ENCODE measurements at regions not wholly inside any gene's neighbourhood (a gene's known extent, or its start where the extent isn't known, plus 50 kb on each side); places are given as distances from the start of the nearest gene placed in this dataset.

DNA sequence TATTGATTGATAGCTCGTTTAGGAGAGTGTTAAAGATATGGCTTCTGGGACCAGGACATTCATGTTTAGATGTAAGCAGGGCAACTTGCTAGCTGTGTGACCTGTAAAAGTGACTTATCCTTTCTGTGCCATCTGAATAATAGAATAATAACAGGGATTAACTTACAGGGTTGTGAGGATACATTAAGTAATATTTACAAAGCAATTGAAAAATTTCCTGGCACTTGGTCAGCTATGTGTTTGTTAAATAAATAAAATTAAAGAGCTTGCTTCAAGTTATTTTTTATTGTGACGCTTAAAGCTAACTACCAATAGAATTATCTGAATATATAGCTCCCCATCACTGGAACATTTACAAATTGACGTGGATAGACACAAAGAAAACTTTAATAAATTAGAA is 287.9 kb upstream of the CDIN1 start:
- DNase-seq (ENCODE audit: low spot score): no peak
- H2AFZ ChIP-seq (ENCODE audit: low read length): no peak overlapping the region
- FAIRE-seq: no peak
- H3K9me3 ChIP-seq (ENCODE audit: low read length): no peaks in the 10 kb centered on the region
- peaks cover 0 to 1% of the 10 kb centered on the region in 2 experiments; a peak in 1 of 5 replicates for H3K27me3 ChIP-seq (ENCODE audit: control insufficient read depth in 1 of 2, insufficient read depth in 2 of 2, low read length in 2 of 2)
- no peaks in the 10 kb centered on the region for H3K4me1 ChIP-seq (ENCODE audit: insufficient read depth, low read length)
- ChIA-PET POLR2A (no interaction called here), CTCF (ENCODE audit: low intra/inter-chr PET ratio, low total read pairs) (no interaction called here)
- no peak for TF ChIP-seq ZNF446 (CRISPR knock-in tag; IDR thresholded peaks at IDR 0.05)
- TF ChIP-seq, protein P1, sequence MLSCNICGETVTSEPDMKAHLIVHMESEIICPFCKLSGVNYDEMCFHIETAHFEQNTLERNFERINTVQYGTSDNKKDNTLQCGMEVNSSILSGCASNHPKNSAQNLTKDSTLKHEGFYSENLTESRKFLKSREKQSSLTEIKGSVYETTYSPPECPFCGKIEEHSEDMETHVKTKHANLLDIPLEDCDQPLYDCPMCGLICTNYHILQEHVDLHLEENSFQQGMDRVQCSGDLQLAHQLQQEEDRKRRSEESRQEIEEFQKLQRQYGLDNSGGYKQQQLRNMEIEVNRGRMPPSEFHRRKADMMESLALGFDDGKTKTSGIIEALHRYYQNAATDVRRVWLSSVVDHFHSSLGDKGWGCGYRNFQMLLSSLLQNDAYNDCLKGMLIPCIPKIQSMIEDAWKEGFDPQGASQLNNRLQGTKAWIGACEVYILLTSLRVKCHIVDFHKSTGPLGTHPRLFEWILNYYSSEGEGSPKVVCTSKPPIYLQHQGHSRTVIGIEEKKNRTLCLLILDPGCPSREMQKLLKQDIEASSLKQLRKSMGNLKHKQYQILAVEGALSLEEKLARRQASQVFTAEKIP (CRISPR knock-in tag; IDR thresholded peaks at IDR 0.05; ENCODE audit: borderline replicate concordance): no peak
- TF ChIP-seq ZBTB1 (CRISPR knock-in tag; IDR thresholded peaks at IDR 0.05; ENCODE audit: borderline replicate concordance): no peak
- BruUV-seq (replicated peaks): no TSS peak
- no peaks in the 10 kb centered on the region for H3K79me2 ChIP-seq (ENCODE audit: insufficient read depth, low read length)
- no peak overlapping the region for H3K9ac ChIP-seq (ENCODE audit: insufficient read depth, low read depth, low read length)
- H3K4me3 ChIP-seq (replicated peaks in 1 of 3; ENCODE audit: insufficient read depth in 1 of 3, low read depth in 2 of 3, low read length in 3 of 3): no peak overlapping the region
- no peak for ATAC-seq
- H3K27ac ChIP-seq (ENCODE audit: extremely low read length, insufficient read depth, low read length): no peak overlapping the region
- in situ Hi-C loops (cut with HindIII; ENCODE audit: extremely low pct_ligation_motif_present, low pct_unique_long_range_greater_than_20kb): no loop called here
- intact Hi-C loops (cut with micrococcal nuclease; ENCODE audit: unreplicated experiment): no loop called here
- H3K4me2 ChIP-seq (ENCODE audit: low read depth, low read length): no peak overlapping the region
- WGBS (ENCODE audit: low lambda C conversion rate): 0% methylated on average over 3 of the region's 3 CpGs
- H4K20me1 ChIP-seq (ENCODE audit: insufficient read depth, low read length): no peaks in the 10 kb centered on the region
- no peaks in the 10 kb centered on the region for H3K36me3 ChIP-seq (replicated peaks in 1 of 2; ENCODE audit: control insufficient read depth in 1 of 2, insufficient read depth in 2 of 2, low read length in 2 of 2)

DNA sequence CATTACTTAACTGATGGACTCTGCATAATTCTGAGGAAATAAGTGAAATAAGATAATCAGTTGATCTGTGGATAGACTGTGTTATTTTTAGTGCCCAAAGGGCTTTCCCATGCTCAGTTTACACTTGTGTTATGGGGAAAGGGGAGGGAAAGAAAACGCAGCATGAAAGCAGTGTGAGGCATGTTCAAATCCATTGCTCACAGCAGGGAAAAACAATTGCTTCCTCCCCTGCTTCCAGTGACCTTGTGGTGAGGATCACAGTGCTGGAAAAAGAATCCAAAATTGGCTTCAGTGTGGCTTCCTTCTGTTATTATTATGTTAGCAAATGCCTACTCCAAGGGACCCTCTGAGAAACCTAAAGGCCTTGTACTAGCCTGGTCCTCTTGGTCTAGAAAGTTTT is 285.1 kb upstream of the CDIN1 start:
- Histone ChIP-seq H3K9ac (ENCODE audit: insufficient read depth, low read depth, low read length) (no peak overlapping the region), H3K4me3 (replicated peaks in 1 of 3; ENCODE audit: insufficient read depth in 1 of 3, low read depth in 2 of 3, low read length in 3 of 3) (no peak overlapping the region), H2AFZ (ENCODE audit: low read length) (no peak overlapping the region), H3K27ac (ENCODE audit: extremely low read length, insufficient read depth, low read length) (no peak overlapping the region), H3K79me2 (ENCODE audit: insufficient read depth, low read length) (no peaks in the 10 kb centered on the region), H3K27me3 (ENCODE audit: control insufficient read depth in 1 of 2, insufficient read depth in 2 of 2, low read length in 2 of 2) (peaks cover 0 to 1% of the 10 kb centered on the region in 2 experiments; a peak in 2 of 5 replicates), H3K36me3 (replicated peaks in 1 of 2; ENCODE audit: control insufficient read depth in 1 of 2, insufficient read depth in 2 of 2, low read length in 2 of 2) (no peaks in the 10 kb centered on the region), H3K4me2 (ENCODE audit: low read depth, low read length) (no peak overlapping the region), H3K9me3 (ENCODE audit: low read length) (no peaks in the 10 kb centered on the region), H4K20me1 (ENCODE audit: insufficient read depth, low read length) (no peaks in the 10 kb centered on the region), H3K4me1 (ENCODE audit: insufficient read depth, low read length) (no peaks in the 10 kb centered on the region)
- DNase-seq (ENCODE audit: low spot score): no peak
- in situ Hi-C loops (cut with HindIII; ENCODE audit: extremely low pct_ligation_motif_present, low pct_unique_long_range_greater_than_20kb): no loop called here
- intact Hi-C loops (cut with micrococcal nuclease; ENCODE audit: unreplicated experiment): no loop called here
- CTCF ChIA-PET (ENCODE audit: low intra/inter-chr PET ratio, low total read pairs): no interaction called here
- BruUV-seq (replicated peaks): no TSS peak
- POLR2A ChIA-PET: no interaction called here
- TF ChIP-seq, protein P2, sequence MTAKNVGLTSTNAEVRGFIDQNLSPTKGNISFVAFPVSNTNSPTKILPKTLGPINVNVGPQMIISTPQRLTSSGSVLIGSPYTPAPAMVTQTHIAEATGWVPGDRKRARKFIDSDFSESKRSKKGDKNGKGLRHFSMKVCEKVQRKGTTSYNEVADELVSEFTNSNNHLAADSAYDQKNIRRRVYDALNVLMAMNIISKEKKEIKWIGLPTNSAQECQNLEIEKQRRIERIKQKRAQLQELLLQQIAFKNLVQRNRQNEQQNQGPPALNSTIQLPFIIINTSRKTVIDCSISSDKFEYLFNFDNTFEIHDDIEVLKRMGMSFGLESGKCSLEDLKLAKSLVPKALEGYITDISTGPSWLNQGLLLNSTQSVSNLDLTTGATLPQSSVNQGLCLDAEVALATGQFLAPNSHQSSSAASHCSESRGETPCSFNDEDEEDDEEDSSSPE (CRISPR knock-in tag; IDR thresholded peaks at IDR 0.05): no peak
- no peak for TF ChIP-seq FOXK1 (CRISPR knock-in tag; IDR thresholded peaks at IDR 0.05; ENCODE audit: borderline replicate concordance, low read depth)
- no peak for TF ChIP-seq ZNF143 (CRISPR knock-in tag; IDR thresholded peaks at IDR 0.05)
- no peak for TF ChIP-seq HHEX (CRISPR knock-in tag; IDR thresholded peaks at IDR 0.05)
- no peak for TF ChIP-seq ZFP90 (CRISPR knock-in tag; IDR thresholded peaks at IDR 0.05; ENCODE audit: borderline replicate concordance)
- TF ChIP-seq ZNF432 (CRISPR knock-in tag; IDR thresholded peaks at IDR 0.05; ENCODE audit: borderline replicate concordance): no peak
- no peak for TF ChIP-seq FOSL2 (CRISPR knock-in tag; IDR thresholded peaks at IDR 0.05)
- TF ChIP-seq NKX3-1 (CRISPR knock-in tag; IDR thresholded peaks at IDR 0.05): no peak
- TF ChIP-seq FIP1L1 (IDR thresholded peaks at IDR 0.05; ENCODE audit: borderline replicate concordance, insufficient read depth, low read depth, low read length): no peak
- no peak for TF ChIP-seq MAX (IDR thresholded peaks at IDR 0.05)
- no peak for TF ChIP-seq CREB1 (IDR thresholded peaks at IDR 0.05)
- no peak for TF ChIP-seq CREB1 (CRISPR knock-in tag; IDR thresholded peaks at IDR 0.05)
- no peak for TF ChIP-seq CHCHD3 (CRISPR knock-in tag; IDR thresholded peaks at IDR 0.05)
- TF ChIP-seq DNMT1 (CRISPR knock-in tag; IDR thresholded peaks at IDR 0.05): no peak
- TF ChIP-seq ZMAT3 (CRISPR knock-in tag; conservative IDR thresholded peaks at IDR 0.05): no peak
- WGBS (ENCODE audit: low lambda C conversion rate): 5% methylated on average over 1 of the region's 1 CpG
- no peak for FAIRE-seq
- ATAC-seq: no peak

Measured in HepG2 (cell line).